ENCODE measurements at regions not wholly inside any gene's neighbourhood (a gene's known extent, or its start where the extent isn't known, plus 50 kb on each side); places are given as distances from the start of the nearest gene placed in this dataset.

- no TSS peak for BruUV-seq (replicated peaks)
- Histone ChIP-seq H3K4me1 (ENCODE audit: insufficient read depth, low read length) (no peaks in the 10 kb centered on the region), H2AFZ (ENCODE audit: low read length) (no peak overlapping the region), H3K79me2 (ENCODE audit: insufficient read depth, low read length) (no peaks in the 10 kb centered on the region), H4K20me1 (ENCODE audit: insufficient read depth, low read length) (no peaks in the 10 kb centered on the region), H3K27me3 (ENCODE audit: control insufficient read depth in 1 of 2, insufficient read depth in 2 of 2, low read length in 2 of 2) (peaks cover 0 to 14% of the 10 kb centered on the region in 2 experiments; a peak in 2 of 5 replicates), H3K9ac (ENCODE audit: insufficient read depth, low read depth, low read length) (no peak overlapping the region), H3K36me3 (replicated peaks in 1 of 2; ENCODE audit: control insufficient read depth in 1 of 2, insufficient read depth in 2 of 2, low read length in 2 of 2) (no peaks in the 10 kb centered on the region), H3K4me3 (replicated peaks in 1 of 3; ENCODE audit: insufficient read depth in 1 of 3, low read depth in 2 of 3, low read length in 3 of 3) (no peak overlapping the region), H3K9me3 (ENCODE audit: low read length) (no peaks in the 10 kb centered on the region), H3K27ac (ENCODE audit: extremely low read length, insufficient read depth, low read length) (no peak overlapping the region), H3K4me2 (ENCODE audit: low read depth, low read length) (no peak overlapping the region)
- intact Hi-C loops (cut with micrococcal nuclease; ENCODE audit: unreplicated experiment), result no loop called here
- ATAC-seq, result no peak
- TF ChIP-seq ZNF264 (CRISPR knock-in tag; IDR thresholded peaks at IDR 0.05) (no peak), ZNF234 (CRISPR knock-in tag; conservative IDR thresholded peaks at IDR 0.05) (no peak), PBX2 (CRISPR knock-in tag; IDR thresholded peaks at IDR 0.05) (no peak)
- WGBS (ENCODE audit: low lambda C conversion rate), result 3% methylated on average over 3 of the region's 3 CpGs
- in situ Hi-C loops (cut with HindIII; ENCODE audit: extremely low pct_ligation_motif_present, low pct_unique_long_range_greater_than_20kb), result loop anchor here (5.0 kb wide), 1 partner anchor 512 kb away; no protein-coding TSS in a partner anchor
- no peak for FAIRE-seq
- ChIA-PET POLR2A (no interaction called here), CTCF (ENCODE audit: low intra/inter-chr PET ratio, low total read pairs) (no interaction called here)
- no peak for DNase-seq (ENCODE audit: low spot score)
These were observed 248.9 kb downstream of the PAX3 start for GRCh38 chr2:222049946-222050345.

GRCh38 chr2:222043897-222044296 is 254.9 kb downstream of the PAX3 start:
- 31% methylated on average over 4 of the region's 4 CpGs for WGBS (ENCODE audit: low lambda C conversion rate)
- no TSS peak for BruUV-seq (replicated peaks)
- Histone ChIP-seq H3K9me3 (ENCODE audit: low read length) (no peaks in the 10 kb centered on the region), H3K79me2 (ENCODE audit: insufficient read depth, low read length) (no peaks in the 10 kb centered on the region), H3K4me1 (ENCODE audit: insufficient read depth, low read length) (no peaks in the 10 kb centered on the region), H3K36me3 (replicated peaks in 1 of 2; ENCODE audit: control insufficient read depth in 1 of 2, insufficient read depth in 2 of 2, low read length in 2 of 2) (no peaks in the 10 kb centered on the region), H3K27me3 (ENCODE audit: control insufficient read depth in 1 of 2, insufficient read depth in 2 of 2, low read length in 2 of 2) (peaks cover 0 to 4% of the 10 kb centered on the region in 2 experiments; a peak in 1 of 5 replicates), H4K20me1 (ENCODE audit: insufficient read depth, low read length) (no peaks in the 10 kb centered on the region), H3K4me2 (ENCODE audit: low read depth, low read length) (no peak overlapping the region), H3K9ac (ENCODE audit: insufficient read depth, low read depth, low read length) (no peak overlapping the region), H3K27ac (ENCODE audit: extremely low read length, insufficient read depth, low read length) (no peak overlapping the region), H3K4me3 (replicated peaks in 1 of 3; ENCODE audit: insufficient read depth in 1 of 3, low read depth in 2 of 3, low read length in 3 of 3) (no peak overlapping the region), H2AFZ (ENCODE audit: low read length) (no peak overlapping the region)
- in situ Hi-C loops (cut with HindIII; ENCODE audit: extremely low pct_ligation_motif_present, low pct_unique_long_range_greater_than_20kb), result no loop called here
- POLR2A ChIA-PET, result no interaction called here
- CTCF ChIA-PET (ENCODE audit: low intra/inter-chr PET ratio, low total read pairs), result no interaction called here
- DNase-seq (ENCODE audit: low spot score), result no peak
- intact Hi-C loops (cut with micrococcal nuclease; ENCODE audit: unreplicated experiment), result no loop called here
- no peak for TF ChIP-seq MYPOP (CRISPR knock-in tag; IDR thresholded peaks at IDR 0.05)
- no peak for TF ChIP-seq ETV5 (CRISPR knock-in tag; IDR thresholded peaks at IDR 0.05; ENCODE audit: borderline replicate concordance)
- TF ChIP-seq GMEB1 (CRISPR knock-in tag; IDR thresholded peaks at IDR 0.05; ENCODE audit: borderline replicate concordance), result no peak
- TF ChIP-seq ZNF205 (CRISPR knock-in tag; IDR thresholded peaks at IDR 0.05), result no peak
- no peak for ATAC-seq
- FAIRE-seq, result no peak

Data from HepG2 (cell line).